NCI-H1092 treated with DMSO at 0.1 percent for 48 hours (cell line): ENCODE measurements at regions not wholly inside any gene's neighbourhood (a gene's known extent, or its start where the extent isn't known, plus 50 kb on each side); places are given as distances from the start of the nearest gene placed in this dataset.

Experiments
- DNase-seq: peaks from one replicate; lab custom pipeline; 2025; lab: John Stamatoyannopoulos, UW

- DNase-seq = no peak
Measured at GRCh38 chr11:76276781-76277155, 70.5 kb upstream of the WNT11 start.

DNA sequence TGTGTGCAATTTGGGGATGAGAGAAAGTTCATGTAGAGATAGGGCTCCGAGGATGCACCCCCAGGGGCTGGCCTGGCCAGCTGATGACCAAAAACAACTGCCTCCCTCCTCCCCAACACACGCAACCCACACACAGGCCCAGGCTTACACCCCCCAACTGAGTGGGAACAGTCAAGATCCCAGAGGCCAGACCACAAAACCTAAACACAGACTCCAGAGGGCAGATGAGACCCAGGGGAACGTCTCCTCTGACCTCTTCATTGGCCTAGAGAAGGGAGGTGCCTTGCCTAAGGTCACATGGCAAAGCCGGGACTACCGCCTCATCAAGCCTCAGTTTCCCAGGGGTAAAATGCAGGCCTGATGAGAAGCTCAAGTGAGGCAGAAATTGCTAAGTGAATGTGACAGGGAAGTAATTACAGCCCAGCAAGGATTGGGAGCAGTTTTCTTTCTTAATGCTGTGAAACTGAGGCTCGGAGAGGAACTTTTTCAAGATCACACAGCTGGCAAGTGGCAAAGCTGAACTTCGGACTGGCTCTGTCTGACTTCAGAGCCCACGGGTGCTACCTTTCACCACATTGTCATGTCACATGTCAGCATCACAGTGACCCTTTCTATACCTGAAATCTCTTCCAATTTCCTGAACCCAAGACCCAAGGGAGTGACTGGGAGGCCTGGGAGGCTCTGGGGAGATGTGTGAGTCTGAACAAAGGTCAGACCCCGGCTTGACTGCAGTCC lies 69.9 kb upstream of the WNT11 start:
- no peak for DNase-seq

DNA sequence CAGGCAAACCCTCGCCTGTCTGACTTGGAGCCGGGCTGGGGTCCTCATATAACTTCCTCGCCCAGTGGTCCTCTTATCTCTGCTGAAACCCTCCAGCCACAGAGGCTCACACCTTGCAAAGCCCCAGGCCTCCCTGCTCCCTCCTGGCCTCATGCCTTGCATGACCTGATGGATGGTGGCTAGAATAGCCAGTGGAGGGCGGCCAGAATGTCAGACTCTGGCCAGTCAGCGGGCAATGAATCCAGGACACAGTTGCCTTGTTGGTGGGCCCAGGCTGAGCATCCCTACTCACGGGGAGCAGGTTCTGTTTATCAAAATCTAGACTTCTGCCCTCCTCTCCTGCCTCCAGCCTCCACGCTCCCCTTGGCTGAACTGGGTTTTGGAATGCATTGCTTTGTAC lies 69.1 kb upstream of the WNT11 start:
- no peak for DNase-seq

DNA sequence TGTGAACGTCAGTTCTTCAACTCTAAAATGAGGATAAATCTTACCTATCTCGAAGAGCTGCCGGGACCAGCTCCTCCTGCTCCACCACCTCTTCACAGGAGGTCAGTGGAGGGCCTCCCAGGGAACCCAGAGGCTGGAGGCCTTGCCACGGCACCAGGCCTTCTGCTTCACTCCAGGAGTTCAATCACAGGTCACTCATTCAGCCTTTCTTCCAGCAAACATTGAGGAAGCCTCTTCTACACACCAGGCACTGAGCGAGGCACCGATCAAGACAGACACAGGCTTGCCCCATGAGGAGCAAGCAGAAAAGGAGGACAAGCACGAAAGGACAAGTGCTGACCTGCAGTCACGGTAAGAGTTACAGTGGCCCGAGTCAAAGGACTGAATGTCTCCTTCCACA lies 64.8 kb upstream of the WNT11 start:
- DNase-seq = no peak

GRCh38 chr11:76270389-76270788 lies 64.1 kb upstream of the WNT11 start:
- peak; percentile 72 for DNase-seq

GRCh38 chr11:76269661-76270261 lies 63.5 kb upstream of the WNT11 start:
- DNase-seq = peak; percentile 70

DNA sequence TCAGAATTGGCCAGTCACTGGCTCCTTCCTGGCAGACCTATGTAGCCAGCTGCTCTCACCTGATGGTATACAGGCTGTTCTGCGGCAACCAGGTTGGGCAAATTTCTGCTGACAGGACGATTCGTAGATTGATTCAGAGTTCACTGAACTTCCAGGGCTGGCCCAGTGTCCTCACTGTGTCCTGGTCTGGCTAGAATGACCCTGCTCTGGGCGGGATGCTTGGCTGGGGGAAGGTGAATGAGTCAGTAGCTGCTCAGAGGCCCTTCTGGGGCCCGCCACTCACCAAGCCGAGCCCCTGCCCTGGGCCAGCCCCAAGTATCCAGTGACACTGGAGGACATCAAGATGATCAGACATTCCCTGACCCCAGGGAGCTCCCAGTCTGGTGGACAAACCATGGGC lies 62.9 kb upstream of the WNT11 start:
- no peak for DNase-seq

- no peak for DNase-seq
Measured at GRCh38 chr11:76268498-76268897, 62.2 kb upstream of the WNT11 start.

GRCh38 chr11:76267556-76267955 lies 61.3 kb upstream of the WNT11 start:
- no peak for DNase-seq

DNA sequence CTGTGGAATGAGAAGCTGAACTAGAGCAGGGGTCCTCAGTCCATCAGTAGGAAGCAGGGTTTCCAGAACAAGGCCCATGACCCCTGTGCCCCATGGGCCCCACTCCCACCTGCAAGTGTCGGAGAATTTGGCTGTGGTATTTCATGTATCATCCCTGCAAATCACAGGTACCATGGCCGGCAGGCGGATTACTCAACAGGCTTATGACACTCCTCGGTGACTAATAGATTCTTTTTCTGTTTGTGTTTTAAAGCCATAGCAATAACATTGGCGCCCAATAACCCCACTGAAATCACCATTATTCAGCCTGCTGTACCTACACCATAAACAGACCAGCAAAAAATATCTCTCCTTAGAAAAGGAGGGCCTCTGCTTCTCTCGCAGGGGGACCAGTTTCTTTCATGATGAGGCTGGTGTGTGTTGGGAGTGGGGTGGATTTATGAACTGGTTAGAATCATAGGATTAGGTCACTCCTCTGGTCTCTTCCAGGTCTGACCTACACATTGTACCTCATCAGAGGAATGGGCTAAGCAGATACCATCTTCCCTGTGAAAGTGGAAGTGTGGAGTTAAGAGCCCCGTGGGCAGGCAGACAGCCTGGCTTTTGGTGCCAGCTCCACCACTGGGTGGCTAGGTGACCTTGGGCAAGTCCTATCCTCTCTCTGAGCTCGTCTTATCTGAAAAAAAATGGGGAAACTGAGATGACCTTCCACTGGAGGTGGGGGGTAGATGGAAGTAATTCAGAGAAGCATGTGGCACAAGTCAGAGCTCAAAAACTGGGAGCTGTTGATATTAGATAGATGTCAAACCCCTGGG lies 60.2 kb upstream of the WNT11 start:
- no peak for DNase-seq

DNA sequence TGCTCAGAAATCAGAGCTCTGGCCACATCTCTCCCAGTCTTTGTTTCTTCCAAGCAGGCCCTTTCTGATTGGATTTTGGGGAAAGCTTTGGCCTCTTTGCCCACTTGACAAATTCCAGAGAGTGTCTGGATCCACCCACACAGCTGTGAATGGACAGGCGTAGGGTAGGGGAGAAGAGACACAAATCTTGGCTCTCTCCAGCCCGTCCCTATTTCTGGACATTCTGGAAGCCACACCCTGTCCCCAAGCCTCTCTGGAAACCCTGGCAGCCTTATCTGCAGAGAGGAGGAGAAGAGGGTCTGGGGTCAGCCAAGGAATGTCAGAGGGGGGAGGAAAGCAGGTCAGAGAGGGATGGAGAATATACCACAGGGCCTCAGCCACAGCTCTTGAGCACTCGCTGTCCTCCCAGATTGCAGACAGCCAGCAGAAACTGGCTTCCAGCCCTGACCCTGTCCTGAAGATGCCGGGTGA lies 59.5 kb upstream of the WNT11 start:
- DNase-seq = no peak

- no peak for DNase-seq
Measured at GRCh38 chr11:76263657-76264056, 57.4 kb upstream of the WNT11 start.

GRCh38 chr11:76263166-76263565 lies 56.9 kb upstream of the WNT11 start:
- no peak for DNase-seq

GRCh38 chr11:76260296-76260925 lies 54.1 kb upstream of the WNT11 start:
- no peak for DNase-seq

DNA sequence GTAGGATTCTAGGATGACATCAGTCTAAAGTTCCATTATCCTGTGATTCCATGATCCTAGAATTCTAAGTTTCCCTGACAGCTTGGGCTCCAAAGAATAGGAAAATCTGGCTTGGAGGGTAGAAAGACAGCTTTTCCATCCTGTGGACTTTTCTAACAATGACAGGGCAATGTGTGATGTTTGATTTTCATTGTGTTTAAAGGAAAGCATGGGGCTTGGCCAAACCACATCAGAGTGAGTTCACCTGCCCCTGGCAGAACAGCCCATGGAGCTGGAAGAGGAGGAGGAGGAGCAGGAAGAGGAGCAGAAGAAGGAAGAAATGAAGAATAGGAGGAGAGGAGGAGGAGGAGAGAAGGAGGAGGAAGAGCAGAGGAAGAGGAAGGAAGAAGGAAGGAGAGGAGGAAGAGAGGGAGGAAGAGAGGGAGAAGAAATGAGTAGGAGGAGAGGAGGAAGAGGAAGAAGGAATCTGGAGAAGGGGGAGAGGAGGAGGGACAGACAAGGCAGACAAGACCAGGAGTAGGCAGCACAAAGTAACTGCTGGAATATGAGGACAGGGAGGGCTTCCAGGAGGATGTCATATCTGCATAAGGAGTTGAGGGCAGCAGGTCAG lies 53.1 kb upstream of the WNT11 start:
- no peak for DNase-seq

DNA sequence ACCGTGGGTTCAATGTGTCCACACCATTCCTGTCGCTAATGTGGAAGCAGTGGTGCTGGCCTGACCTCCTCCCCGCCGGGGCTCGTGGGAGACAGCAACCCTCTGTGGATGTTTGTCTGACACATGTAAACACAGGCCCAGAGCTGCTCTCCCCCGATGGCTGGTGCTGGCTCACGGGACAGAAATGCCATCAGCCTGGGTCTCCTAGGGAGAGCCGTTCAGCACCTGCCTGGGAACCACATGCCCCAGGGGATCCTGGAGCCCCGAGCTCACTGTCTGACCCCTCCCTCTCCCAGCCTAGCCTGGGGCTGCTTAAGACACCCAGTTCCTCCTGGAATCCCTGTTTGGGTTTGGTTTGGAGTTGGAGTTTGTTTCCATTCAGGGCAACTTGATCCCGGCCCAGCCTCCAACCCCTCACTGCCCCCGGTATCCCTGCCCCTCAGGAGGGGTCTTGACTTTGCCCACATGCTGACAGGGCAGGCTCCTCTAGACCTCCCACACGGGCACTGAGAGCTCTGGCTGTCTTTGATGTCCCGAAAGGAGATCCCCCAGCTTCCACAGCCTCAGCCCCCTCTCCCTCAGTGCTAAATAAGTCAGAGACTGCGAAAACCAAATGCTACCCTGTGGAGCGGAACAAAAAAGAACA lies 50.9 kb upstream of the WNT11 start:
- DNase-seq = no peak

DNA sequence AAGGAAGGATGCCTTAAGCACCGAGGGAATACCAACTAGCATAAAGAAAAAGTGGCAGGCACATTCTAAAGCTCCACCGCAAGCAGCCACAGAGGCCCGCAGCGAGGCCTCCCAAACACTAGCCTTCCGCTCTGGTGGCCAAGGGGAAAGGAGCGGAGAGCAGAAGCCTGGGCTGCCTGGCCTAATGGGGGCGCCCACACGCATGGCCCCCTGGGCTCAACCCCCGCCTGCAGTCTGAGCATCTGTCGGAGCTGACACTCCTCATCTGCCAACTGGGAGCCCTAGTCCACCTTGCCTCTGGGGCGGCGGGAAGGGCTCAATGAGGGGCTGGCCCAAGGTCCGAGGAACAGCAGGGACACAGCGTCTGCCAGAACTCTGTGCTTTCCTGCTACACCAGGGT lies 50.1 kb upstream of the WNT11 start:
- no peak for DNase-seq
